Jurkat, Clone E6-1 (cell line): ENCODE measurements at regions not wholly inside any gene's neighbourhood (a gene's known extent, or its start where the extent isn't known, plus 50 kb on each side); places are given as distances from the start of the nearest gene placed in this dataset.

Experiments
- DNase-seq: peaks from one replicate; pipeline ENCODE4 v3.0.0-alpha.2; 2011; ENCODE audit warnings: low read depth, low spot score
- H3K4me3 ChIP-seq: 2 replicates; pipeline ENCODE4 v1.5.1; 2011; ENCODE audit warnings: mild to moderate bottlenecking, low read length, control low read depth, moderate library complexity

DNA sequence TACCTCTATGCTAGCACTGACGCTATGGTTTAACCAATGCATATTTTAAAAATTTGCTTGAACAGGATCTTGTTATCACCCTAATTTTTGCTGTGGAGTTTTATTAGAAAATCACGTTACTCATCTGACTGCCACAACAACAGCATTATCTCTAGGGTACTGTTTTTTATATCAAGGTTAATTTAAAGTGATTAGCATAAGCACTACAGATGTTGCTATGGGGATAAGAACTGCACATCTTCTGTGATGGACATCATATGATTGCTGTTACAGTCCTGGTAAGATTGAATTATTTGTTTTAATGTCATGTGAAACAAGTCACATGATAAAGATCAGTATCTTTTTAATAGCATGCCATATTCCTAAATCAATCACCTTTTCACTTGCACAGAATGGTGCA is 492.2 kb upstream of the ROBO2 start:
- no peak for DNase-seq
- no peak overlapping the region for H3K4me3 ChIP-seq

DNA sequence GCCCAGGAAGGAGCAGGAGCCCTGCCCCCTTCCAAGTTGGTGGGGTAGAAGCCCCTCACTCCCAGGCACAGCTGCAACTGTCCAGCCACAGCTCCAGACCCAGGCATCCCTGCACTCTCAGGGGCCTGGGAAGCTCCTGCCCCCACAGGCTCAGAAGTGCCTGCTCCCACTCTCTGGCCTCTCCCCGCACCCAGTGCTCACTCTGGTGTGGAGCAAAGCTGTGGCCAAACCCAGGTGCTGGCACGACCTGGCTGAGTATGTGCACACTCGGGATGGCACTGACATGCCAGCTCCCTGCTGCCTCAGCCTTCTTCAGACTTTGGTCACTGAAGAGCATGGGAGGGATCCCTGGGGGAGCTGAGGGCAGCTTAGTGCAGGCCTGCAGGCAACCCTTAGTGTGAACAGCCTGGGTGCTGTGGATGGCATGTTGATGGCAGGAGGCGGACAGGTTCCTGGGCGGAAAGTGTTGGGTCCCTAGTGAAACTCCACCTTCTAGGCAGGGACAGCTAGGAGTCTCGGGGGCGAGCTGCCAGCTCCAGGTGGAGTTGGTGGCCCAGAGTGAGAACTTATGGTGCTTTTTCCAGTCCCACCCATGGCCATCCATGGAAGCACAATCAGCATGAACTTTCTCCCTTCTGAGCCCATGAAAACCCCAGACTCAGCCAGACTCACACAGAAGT is 489.2 kb upstream of the ROBO2 start:
- no peak overlapping the region for H3K4me3 ChIP-seq
- DNase-seq: no peak

DNA sequence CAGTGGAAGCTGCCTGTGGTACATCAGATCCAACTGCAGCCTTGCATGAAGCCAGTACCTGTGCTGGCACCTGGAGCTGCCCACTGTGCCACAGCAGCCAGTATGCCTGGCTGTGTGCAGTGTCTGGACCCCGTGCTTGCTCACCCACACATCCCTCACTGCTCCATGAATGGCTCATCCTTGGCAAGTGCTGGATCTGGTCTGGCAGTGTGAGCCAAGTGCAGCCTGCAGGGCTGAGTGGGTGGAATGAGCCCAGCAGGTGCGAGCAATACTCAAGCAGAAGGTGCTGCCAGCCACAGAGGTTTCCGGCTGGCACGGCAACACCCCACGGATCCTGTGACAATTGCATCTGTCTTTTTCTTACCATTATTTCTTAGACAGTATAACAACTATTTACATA is 488.2 kb upstream of the ROBO2 start:
- no peak overlapping the region for H3K4me3 ChIP-seq
- DNase-seq: no peak

DNA sequence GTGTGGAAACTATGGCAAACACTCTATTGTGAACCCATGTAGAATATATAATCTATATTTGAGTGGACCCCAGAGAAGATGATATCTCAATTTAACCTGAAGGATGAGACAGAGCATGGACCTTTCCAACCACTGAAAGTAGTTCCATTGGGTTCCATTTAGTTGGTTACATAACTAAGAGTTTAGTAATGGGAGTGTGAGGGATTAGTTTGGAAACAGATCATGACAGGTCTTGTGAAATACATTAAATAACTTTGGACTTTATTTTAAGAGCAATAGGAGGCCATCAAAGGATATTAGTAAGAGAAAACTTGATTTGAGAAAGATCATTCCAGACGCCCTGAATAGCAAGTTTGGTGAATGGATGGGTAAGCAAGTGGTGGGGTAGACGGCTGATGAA is 487.2 kb upstream of the ROBO2 start:
- no peak overlapping the region for H3K4me3 ChIP-seq
- no peak for DNase-seq

DNA sequence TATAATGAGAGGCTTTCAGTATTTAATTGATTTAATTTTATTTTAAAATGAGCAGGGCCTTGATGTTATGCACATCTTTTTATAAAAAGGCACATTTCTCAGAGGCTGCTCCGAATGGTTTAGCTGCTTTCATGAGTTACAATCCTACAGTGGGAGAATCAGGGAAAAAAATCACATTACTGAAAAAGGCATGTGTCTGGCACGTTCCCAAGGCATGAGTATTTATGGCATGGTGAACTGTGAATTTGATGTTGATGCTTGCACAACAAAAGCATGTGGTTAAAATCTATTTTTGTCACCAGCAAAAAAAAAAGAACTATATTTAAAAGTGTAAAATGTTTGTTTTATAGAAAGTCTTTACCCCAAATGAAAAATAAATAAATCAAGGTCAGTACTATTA is 485.2 kb upstream of the ROBO2 start:
- no peak for DNase-seq
- no peak overlapping the region for H3K4me3 ChIP-seq

DNA sequence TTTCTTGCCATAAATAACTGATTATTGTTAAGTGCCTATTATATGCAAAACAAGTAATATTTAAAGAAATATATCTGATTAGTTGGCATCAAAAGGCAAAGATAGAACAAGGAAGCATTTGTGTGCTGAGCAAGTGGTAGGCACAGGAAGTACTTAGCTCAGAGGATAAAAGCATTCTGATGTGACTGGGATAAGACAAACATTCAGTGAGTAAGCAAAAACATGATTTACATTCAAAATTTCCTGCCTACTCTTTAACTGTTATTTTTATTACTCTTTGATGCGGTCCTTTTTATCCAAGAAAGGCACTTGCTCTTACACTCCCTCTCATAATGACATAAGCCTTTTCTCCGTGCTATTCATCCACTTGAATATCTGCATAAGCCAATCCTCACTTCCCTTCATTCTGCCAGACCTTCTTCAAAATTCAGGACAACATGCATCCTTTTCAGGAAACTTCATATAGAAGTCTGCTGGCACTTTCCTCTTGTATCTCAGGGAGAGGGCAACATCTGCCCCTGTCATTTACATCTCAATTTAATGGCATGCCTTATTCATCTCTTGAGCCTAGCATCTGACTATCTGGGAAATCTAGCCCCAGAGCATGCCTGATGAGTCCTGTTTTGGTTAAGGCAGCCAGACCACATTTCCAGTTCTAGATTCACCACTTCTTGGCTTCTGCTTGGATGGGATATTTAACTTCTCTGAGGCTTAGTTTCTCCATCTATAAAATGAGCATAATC is 478.2 kb upstream of the ROBO2 start:
- no peak overlapping the region for H3K4me3 ChIP-seq
- DNase-seq: peak; percentile 32

DNA sequence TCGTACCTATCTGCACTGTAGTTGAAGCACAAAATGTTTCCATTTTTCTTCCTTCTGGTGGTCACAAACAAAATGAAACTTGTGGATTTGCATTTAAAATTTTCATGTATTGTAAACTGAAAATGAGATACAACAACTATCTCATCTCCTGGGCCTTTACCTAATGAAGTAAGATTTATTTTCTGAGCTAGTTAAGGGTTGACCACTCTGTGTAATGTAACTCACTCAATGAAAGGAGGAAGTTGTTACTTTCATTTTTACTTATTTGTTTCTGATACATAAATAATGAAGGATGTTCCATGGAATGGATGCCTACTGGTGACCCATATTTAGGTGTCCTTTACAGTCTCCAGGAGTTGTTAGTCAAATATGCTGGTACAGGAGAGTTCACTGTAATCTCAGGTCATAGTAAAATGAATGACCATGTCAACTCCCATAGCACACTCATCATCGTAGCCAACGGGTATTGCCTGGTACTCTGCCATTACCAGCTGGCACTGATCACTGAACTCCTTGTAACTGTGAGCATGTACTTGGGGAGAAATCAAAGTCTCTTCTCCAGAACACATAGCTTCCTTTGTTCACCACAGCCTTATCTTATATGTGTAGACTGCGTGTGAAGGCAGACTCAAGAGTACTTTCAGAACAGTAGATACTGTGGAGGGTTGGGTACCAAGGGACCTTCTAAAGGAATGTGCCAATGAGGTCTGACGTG is 474.2 kb upstream of the ROBO2 start:
- no peak overlapping the region for H3K4me3 ChIP-seq
- no peak for DNase-seq

DNA sequence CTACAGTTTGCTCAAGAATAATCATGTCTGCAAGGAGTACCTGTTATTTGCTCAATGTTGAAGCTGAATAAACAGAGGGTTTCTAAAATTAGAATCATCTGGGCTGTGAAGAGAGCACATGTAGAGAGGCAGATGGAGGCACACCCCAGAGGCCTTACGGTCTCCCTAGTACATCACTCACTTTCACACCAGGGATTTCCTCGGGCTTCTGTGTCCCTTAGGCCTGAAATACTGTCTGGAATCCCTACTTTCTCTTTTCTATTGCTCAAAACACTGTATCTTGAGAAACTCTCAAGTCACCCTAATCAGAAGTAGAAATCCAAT is 473.7 kb upstream of the ROBO2 start:
- DNase-seq: no peak
- H3K4me3 ChIP-seq: no peak overlapping the region

DNA sequence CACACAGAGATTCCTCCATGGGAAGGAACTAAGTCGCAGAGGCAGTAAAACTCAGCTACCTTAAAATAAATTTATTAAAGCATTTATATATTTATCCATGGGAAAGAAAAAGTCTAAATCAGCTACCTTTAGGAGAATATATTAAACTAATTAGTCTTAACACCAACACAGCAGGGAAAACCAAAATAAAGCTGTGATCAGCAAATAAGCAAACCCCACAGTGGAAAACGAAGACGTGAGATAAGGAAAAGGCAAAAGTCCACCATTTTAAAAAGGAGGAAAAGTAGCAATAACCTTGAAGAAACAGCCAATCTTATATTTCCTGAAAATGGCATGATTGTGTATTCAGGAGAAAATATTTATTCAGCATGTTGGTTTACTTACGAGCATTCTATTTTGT is 473.0 kb upstream of the ROBO2 start:
- H3K4me3 ChIP-seq: no peak overlapping the region

DNA sequence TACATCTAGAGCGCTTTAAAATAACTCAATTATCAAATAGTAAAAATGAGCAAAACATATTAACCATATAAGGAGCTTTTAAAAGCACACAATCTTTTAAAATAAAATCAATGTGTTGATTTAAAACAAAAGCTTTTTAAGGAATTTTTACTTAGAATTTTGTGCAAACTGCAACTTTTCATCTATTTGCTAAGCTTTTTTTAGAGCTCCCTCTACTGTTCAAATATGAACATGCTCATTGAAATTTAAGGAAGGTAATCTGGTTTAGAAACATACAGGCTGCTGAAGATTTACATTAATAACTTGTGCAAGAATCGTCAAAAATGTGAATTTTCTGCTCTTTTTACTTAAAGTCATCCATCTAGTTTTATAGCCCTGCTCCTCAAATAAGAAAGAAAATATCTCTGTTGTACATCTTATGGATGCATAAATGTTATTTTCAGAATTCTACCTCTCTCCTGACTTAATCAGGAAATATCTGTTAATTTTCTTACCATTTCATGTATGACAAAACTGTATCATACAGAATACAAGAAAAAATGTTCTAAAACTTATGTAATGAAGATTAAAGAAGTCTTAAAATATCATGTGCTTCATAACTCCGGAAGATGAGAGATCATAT is 469.4 kb upstream of the ROBO2 start:
- DNase-seq: peak; percentile 7
- H3K4me3 ChIP-seq: no peak overlapping the region

More for the DNA sequence above, 473.0 kb upstream of the ROBO2 start:
- no peak for DNase-seq

DNA sequence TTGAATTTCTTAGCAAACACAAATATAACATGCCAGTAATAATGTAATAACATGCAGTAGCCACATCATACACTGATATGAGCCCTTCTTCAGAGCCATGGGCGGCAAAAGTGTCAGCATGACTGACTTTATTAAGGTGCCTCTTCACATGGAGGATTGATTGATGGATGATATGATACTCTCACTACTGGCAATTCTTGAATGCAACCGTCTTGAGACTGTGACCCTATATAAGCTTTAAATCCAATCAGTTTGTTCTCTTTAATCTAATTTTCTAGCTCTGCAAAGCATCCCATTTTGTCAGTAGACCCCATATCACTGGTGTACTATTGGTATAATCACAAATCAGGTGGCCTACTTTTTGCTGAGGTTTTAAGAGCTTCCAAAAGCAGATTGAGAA is 463.7 kb upstream of the ROBO2 start:
- no peak overlapping the region for H3K4me3 ChIP-seq
- DNase-seq: no peak

DNA sequence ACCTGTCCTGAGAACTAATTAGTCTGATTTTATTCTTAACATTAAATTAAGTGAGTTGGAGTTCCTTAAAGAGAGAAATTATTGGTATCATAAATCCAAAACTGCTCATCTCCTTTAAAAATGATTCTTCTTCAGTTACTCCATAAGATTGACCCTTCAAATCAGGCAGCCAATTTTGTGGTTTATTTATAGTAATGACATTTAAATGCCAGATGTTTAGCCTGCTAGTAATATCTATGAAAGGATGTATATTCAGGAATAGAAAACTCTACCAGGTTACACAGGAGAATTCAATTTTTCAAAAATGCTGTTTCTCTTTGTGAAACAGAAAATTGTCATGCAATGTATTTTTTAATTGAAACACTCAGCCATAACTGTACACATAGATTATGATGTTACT is 457.8 kb upstream of the ROBO2 start:
- no peak overlapping the region for H3K4me3 ChIP-seq
- no peak for DNase-seq

DNA sequence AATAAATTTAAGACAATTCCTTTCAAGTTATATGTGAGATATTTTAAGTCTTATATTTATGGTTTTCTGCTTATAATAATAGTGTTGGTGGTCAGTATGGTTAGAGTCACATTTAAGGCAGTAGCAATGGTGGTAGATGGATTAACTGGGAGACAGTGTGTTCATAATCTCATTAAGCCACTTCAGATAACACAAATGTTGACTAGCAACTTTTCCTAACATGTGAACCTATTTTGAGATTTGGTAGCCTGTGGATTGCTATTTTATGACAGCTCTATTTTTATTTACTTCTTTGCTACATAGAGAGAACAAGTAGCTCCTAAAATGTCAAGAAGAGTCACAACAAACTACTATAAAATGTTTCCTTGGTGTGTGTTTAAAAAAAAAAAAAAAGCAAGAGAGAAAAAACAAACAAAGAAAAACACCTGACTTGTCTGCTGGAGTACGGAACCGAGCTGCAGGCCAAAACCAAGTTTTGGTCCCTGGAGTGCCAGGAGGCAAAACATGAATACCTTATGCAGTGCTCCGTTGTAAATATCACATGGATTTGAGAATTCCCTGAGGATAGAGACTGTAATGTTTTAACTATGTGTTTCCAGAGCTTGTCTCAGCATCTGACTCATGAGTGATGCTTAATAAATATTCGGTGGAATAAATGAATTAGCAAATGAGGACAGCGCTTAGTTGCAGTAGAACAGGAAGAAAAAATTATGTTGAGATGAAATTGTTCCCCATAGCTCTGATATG is 457.1 kb upstream of the ROBO2 start:
- DNase-seq: no peak
- H3K4me3 ChIP-seq: no peak overlapping the region

DNA sequence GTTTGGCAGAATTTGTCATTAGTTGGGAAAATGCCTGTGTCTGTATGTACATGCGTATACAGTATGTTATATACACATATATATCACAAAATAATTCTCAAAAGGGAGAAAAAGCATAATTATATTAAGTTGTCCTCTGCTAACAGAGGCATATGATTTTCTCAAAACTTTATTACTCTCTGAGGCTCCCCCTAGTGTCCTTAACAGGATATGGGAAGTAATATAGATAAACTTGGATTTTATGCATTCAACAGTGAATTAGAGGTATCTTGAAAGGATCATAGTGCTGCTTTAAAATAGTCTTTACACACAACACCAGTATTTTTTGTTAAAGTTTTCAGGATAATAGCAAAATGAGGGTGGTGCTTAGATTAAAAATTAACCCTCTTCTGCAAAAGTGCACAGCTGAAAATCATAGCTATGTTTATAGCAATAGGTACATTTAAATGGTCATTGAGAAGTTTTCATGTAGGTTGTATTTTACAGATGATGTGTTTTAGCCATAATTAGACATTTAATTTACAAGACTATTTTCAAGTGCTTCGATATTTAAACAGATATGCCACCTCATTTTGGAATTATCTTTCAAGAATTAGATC is 454.0 kb upstream of the ROBO2 start:
- DNase-seq: peak; percentile 3
- H3K4me3 ChIP-seq: no peak overlapping the region

DNA sequence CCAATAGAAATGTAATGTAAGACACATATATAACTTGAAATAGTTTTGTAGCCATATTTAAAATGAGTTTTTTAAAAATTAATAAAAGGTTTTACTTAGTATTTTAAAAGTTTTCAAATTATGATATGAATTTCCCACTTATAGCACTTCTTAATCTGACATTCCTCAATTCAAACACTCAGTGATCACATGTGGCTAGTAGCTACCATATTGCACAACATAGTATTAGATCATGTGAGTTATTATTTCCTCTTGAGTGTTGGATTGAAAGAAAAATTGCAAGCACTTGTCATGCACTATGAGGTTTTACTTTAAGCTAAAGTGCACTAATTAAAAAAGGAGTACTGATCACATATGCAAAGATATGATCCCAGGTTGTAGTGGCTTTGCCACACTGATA is 453.4 kb upstream of the ROBO2 start:
- no peak overlapping the region for H3K4me3 ChIP-seq
- DNase-seq: no peak

DNA sequence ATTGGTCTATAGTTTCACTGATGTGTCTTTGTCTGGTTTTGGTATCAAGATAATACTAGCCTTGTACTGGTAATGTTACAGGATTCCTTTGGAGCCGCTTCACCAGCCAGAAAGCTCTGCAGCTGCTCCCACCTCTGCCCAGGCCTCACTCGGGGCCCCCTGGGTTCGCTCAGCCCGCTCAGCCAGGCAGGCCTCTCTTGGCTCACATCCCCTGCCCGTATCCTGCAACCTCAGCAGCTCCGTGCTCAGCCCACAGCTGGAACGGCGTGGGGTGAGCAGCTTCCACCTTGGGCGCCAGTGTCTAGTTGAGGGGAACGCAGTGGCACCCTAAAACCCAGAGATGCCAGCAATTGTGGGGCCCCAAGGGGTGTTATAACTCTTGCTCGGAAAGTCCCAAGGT is 429.7 kb upstream of the ROBO2 start:
- no peak for DNase-seq

DNA sequence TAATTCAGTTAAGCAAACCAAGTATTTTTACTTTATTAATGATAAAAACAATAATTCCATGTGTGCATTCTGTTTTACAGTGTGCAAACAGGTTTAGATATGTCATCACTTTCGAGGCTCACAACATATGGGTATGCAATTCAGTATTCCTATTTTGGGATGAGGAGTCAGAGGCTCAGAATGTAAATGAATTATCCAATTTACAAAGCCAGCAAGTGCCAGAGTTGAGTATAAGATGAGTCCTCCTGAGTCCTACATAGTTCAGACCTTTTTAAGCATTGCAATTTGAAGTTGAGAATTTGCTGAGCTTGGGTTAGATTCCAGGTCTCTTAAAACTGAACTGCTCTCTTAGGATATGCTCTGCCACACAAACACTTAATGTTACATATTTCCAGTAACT is 424.2 kb upstream of the ROBO2 start:
- no peak overlapping the region for H3K4me3 ChIP-seq
- no peak for DNase-seq

More for the DNA sequence above, 429.7 kb upstream of the ROBO2 start:
- H3K4me3 ChIP-seq: no peak overlapping the region

DNA sequence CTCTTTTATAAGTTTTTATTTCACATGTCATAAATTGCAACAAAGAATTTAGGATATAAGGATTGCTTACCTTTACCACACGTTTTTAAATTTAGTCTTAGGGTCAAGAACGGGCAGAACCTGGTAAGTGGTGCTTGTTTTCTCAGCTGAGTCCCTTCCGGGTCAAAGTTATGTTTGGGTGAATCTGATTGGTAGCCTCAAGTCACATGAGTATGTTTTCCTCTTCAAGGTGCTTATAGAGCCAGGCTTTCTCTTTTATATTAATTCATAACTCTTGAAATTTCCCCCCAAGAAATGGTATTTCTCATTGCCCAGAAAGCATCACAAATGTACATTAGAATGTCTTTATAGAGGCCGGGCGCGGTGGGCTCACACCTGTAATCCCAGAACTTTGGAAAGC is 415.7 kb upstream of the ROBO2 start:
- DNase-seq: no peak
- no peak overlapping the region for H3K4me3 ChIP-seq

DNA sequence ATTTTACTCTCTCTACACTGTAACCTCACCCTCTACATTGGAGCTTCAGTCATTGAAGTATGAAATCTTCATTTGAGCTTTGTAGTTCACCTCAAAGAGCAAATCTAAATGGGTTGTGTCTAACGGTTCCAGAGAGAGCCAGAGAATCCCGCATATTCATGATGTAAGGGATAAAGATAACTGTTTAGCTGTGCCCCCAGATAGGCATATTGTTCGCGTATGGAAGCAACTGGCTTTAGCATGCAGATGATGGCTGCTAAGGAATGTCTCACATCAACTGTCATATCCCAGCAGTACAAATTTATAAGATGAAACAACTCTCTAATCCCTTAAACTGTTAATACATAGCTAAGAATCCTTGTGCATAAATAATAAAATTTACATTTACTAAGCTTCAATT is 412.7 kb upstream of the ROBO2 start:
- H3K4me3 ChIP-seq: no peak overlapping the region

More for the DNA sequence above, 412.7 kb upstream of the ROBO2 start:
- DNase-seq: no peak
